Activated naive CD4-positive, alpha-beta T cell treated with anti-CD3 and anti-CD28 coated beads for 36 hours (primary cell): ENCODE measurements at regions not wholly inside any gene's neighbourhood (a gene's known extent, or its start where the extent isn't known, plus 50 kb on each side); places are given as distances from the start of the nearest gene placed in this dataset.

Experiments
- CTCF ChIA-PET: fragments of 350-600 bp; sonication (Branson Sonifier 250); formaldehyde crosslinking; loops from one replicate; lab custom pipeline; 2021; ENCODE audit warnings: antibody characterized with exemption; lab: Charles Lee
- DNase-seq: peaks from one replicate; pipeline ENCODE4 v3.0.0-alpha.2; 2020
- H3K27ac Mint-ChIP-seq: one replicate; pipeline ENCODE4 v1.8.0; 2021; ENCODE audit warnings: mild to moderate bottlenecking, mixed read lengths
- H3K27me3 Mint-ChIP-seq: one replicate; pipeline ENCODE4 v1.8.0; 2021; ENCODE audit warnings: low read depth, mixed read lengths
- H3K36me3 Mint-ChIP-seq: one replicate; pipeline ENCODE4 v1.8.0; 2021; ENCODE audit warnings: low read depth, mixed read lengths
- H3K4me1 Mint-ChIP-seq: one replicate; pipeline ENCODE4 v1.8.0; 2021; ENCODE audit warnings: low read depth, mixed read lengths
- H3K4me3 Mint-ChIP-seq: one replicate; pipeline ENCODE4 v1.8.0; 2021; ENCODE audit warnings: mild to moderate bottlenecking, moderate library complexity, mixed read lengths
- H3K9me3 Mint-ChIP-seq: one replicate; pipeline ENCODE4 v1.8.0; 2021; ENCODE audit warnings: mixed read lengths
- intact Hi-C: fragments of 100-400 bp; cut with micrococcal nuclease; formaldehyde crosslinking; loops from one replicate; pipeline ENCODE4 v1.15.1; 2023

DNA sequence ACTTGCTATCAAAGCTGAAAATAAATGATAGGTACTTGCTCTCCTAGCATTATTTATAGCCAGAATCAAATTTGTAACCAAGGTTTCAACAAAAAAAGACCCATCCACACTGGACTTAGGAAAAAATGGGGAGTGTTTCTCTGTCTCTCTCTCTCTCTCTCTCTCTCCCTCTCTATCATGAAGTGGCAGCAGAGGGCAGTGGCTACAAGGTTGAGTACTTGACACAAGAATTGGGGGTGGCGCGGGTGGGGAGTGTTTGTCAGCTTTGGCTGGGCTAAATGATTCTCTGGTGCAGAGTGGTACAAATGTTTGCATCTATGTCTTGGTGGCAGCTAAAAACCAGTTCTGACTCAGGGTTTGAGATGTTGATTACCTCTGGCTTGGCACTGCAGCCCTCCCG, 85.0 kb downstream of the RBM43 start:
- no peak overlapping the region for H3K27ac Mint-ChIP-seq
- no peak for DNase-seq
- CTCF ChIA-PET = no interaction called here
- H3K27me3 Mint-ChIP-seq = peaks cover 11% of the 10 kb centered on the region
- no peak overlapping the region for H3K4me3 Mint-ChIP-seq
- no peaks in the 10 kb centered on the region for H3K9me3 Mint-ChIP-seq
- no peaks in the 10 kb centered on the region for H3K4me1 Mint-ChIP-seq
- no peaks in the 10 kb centered on the region for H3K36me3 Mint-ChIP-seq
- intact Hi-C loops = no loop called here

DNA sequence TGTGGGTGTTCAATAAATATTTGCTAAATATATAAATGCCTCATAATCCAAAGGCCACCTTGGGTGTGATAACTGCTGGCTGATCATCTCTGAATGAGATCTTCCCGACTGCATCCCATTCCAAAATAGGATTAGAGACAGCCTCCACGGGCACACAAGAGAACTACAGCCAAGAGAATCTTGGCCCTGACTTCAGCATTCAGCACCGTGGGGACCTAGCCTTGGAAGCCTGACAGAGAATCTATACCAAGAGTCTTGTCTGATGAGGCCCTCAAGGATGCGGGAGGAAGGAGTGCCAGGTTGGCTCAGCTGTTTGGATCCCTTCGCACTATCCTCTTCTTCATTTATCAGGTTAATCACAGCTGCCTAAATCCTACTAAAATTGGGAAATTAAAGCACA, 85.8 kb downstream of the RBM43 start:
- Mint-ChIP-seq H3K27ac (no peak overlapping the region), H3K27me3 (peaks cover 8% of the 10 kb centered on the region), H3K4me1 (no peaks in the 10 kb centered on the region), H3K9me3 (no peaks in the 10 kb centered on the region), H3K4me3 (no peak overlapping the region), H3K36me3 (no peaks in the 10 kb centered on the region)
- intact Hi-C loops = no loop called here
- DNase-seq = no peak
- CTCF ChIA-PET = no interaction called here

DNA sequence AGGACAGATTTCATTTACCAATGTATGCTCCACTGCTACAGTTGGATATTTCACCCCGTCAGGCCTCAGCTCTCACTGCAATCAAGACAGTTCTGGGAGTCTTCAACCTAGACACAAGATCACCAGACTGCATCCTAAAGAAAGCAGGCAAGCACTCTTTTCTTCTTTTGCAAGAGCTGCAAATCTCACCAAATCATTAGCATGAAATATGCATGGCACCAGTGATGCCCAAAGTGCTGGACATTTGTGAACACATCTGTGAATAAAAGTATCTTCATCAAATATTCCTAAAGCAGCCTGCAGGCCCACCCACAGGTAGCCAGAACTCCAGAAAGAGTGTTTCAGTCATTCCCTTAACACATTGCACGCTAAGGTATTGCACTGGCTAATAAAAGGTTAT, 87.5 kb downstream of the RBM43 start:
- Mint-ChIP-seq H3K27me3 (peaks cover 3% of the 10 kb centered on the region), H3K4me3 (no peak overlapping the region), H3K9me3 (no peaks in the 10 kb centered on the region), H3K4me1 (no peaks in the 10 kb centered on the region), H3K36me3 (no peaks in the 10 kb centered on the region), H3K27ac (no peak overlapping the region)
- intact Hi-C loops = no loop called here
- CTCF ChIA-PET = no interaction called here
- DNase-seq = no peak

DNA sequence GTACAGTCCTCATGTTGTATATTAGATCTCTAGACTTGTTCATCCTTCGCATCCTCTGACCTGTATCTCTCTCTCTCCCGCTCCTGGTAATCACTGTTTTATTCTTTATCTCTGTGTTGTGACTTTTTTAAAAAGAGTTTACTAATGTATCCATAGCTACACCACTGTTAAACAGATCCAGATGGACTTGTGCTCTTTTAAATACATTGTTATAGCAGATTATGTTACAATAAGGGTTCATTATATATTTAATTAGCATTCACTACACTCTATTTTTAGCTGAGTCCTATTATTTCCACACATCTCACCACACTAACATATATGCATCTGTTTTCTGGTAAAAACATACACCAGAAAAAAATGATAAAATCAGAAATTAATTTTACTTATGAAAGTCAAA, 90.5 kb downstream of the RBM43 start:
- DNase-seq = no peak
- no peaks in the 10 kb centered on the region for H3K4me1 Mint-ChIP-seq
- no peak overlapping the region for H3K4me3 Mint-ChIP-seq
- no peaks in the 10 kb centered on the region for H3K36me3 Mint-ChIP-seq
- CTCF ChIA-PET = no interaction called here
- intact Hi-C loops = no loop called here
- H3K27me3 Mint-ChIP-seq = peaks cover 3% of the 10 kb centered on the region
- H3K27ac Mint-ChIP-seq = no peak overlapping the region
- H3K9me3 Mint-ChIP-seq = no peaks in the 10 kb centered on the region

DNA sequence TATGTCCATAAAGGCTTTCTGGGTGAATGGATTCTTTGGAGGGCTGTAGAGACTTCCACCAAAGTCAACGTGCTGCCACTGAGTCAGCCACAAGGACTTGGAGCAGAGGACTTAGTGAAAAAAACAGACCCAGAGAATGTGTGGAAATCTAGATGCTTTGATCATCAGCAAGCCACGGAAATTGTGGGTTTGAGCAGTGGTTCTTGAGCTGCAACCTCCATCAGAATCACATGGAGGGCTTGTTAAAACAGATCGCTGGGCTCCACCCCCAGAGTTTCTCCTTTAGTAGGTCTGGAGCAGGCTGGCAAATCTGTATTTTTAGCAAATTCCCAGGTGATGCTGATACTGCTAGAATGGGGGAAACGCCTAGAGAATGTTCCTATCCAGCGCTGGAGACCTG, 95.3 kb downstream of the RBM43 start:
- Mint-ChIP-seq H3K4me3 (no peak overlapping the region), H3K27ac (no peak overlapping the region), H3K4me1 (no peaks in the 10 kb centered on the region), H3K27me3 (peaks cover 6% of the 10 kb centered on the region), H3K9me3 (no peaks in the 10 kb centered on the region), H3K36me3 (no peaks in the 10 kb centered on the region)
- no peak for DNase-seq
- CTCF ChIA-PET = no interaction called here
- intact Hi-C loops = no loop called here

DNA sequence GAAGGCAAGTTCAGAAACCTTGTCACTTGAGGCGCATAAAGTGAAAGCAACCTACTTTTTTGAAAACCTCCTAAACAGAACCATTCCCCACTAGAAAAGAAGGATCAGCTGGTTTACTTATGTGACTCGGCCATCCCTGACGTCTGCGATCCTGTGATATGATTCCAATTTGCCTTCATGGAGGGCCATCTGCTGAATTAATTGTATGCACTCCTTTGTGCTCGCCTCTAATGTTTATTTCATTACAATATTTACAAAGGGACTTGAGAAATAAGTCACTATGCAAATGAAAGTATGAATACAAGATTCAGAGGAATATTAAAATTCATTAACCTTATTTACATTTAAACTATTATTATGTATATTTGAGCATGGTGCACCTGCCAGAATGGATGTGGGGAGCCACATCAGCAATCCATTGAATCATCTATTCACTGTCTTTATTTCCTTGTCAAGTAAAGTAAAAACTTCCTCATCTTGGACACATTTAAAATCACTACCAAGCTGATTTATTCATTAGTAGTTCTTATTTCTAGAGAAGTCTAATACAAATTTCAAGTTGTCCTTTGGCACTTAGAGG, 96.5 kb downstream of the RBM43 start:
- Mint-ChIP-seq H3K36me3 (no peaks in the 10 kb centered on the region), H3K4me1 (no peaks in the 10 kb centered on the region), H3K4me3 (no peak overlapping the region), H3K9me3 (no peaks in the 10 kb centered on the region), H3K27me3 (peaks cover 6% of the 10 kb centered on the region), H3K27ac (no peak overlapping the region)
- intact Hi-C loops = no loop called here
- CTCF ChIA-PET = no interaction called here
- no peak for DNase-seq

DNA sequence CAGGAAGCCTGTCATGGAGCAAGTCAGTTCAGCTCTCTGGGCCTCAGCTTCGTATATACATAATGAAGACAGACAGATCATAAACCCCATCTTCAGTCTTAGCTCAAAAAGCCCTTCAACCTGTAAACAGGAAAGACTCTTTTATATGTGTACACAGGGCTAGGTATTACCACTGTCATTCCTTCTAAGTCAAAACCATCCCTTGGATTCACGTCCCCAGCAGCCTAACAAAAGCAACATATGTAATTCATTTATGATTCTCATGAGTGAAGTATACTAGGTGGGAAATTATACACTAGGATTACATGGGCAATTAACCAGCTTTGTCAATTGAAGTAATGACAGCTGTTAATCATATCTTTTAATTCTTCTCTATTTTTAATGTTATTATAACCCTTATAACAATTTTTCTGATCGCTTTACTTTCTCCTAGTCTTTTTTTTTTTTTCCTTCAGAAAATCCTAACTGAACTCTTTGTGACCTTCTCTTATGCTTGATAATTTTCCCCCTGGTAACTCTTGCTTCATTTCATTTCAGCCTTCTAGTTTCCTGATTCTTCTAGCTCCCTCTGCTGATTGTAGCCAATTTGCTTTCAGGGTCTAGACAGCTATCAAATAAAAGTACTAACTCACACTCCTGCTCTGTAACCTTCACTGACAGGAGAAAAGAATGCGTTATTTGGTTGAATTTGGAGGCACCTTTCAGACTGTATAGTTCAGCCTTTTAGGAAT, 99.7 kb downstream of the RBM43 start:
- Mint-ChIP-seq H3K4me1 (no peaks in the 10 kb centered on the region), H3K27me3 (peaks cover 7% of the 10 kb centered on the region), H3K27ac (no peak overlapping the region), H3K36me3 (no peaks in the 10 kb centered on the region), H3K4me3 (no peak overlapping the region), H3K9me3 (no peaks in the 10 kb centered on the region)
- no peak for DNase-seq
- CTCF ChIA-PET = no interaction called here
- intact Hi-C loops = no loop called here

DNA sequence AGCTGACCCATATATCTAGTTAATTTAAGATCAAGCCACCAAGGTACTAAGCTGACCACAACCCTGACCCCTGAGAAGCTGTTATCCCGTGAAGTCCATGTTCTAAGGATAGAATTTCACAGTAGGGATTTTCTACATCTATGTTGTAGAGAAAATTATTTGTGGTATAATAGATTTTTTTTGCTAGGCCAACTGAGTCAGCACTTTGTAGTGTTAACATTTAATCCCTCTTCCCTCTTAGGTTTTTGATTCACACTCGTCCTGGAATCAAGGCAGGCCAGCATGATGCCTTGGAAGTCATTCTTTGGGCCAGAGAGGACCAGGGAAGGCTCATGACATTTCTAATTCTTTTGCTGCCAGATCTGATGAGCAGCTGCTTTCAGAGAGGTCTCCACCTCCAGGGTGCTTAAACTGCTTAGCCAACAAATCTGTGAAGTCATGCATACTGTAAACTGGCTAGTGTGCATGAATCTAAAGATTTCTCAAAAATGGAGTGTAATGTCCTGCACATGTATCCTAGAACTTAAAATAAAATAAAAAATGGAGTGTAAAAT, 102.5 kb downstream of the RBM43 start:
- CTCF ChIA-PET = no interaction called here
- intact Hi-C loops = no loop called here
- no peak overlapping the region for H3K27ac Mint-ChIP-seq
- no peak overlapping the region for H3K4me3 Mint-ChIP-seq
- H3K9me3 Mint-ChIP-seq = no peaks in the 10 kb centered on the region
- DNase-seq = no peak
- no peaks in the 10 kb centered on the region for H3K4me1 Mint-ChIP-seq
- H3K36me3 Mint-ChIP-seq = no peaks in the 10 kb centered on the region
- H3K27me3 Mint-ChIP-seq = peaks cover 15% of the 10 kb centered on the region

DNA sequence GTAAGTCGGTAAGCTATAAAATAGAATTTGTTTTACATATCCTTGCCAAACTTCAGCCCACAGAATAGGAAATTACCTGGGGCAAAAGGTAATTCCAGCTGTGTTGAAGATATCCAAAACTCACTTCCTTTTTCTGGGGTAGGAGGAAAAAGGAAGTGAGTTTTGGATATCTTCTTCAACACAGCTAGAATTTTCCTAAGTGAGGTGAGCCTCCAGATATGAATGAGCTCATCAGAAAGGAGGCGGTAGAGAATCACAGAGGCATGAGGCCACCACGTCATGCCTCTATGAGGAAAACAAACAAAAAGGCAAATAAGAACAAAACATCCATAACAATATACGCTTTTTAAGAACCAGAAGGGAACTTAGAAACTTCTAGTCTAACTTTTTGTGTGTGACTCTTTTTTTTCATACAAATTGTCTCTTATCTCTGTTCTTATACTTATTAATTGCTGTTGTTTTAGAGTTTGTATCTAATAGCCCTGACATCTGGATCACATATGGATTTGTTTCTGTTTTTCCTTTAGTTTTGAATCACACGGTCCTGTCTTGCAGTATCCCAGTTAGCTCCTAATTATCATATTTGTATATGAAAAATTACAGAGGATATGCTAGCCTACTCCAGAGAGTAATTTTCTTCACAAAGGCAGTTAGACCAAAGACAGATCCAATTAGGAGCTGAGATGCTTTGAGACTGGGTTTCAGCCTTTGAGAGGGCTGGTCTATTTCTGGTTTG, 104.5 kb downstream of the RBM43 start:
- peaks cover 16% of the 10 kb centered on the region for H3K27me3 Mint-ChIP-seq
- DNase-seq = no peak
- CTCF ChIA-PET = interaction anchor here (0.6 kb wide), 2 partner anchors 84 to 149 kb away, joined by 3 read pairs; no protein-coding TSS in a partner anchor
- H3K4me1 Mint-ChIP-seq = no peaks in the 10 kb centered on the region
- H3K36me3 Mint-ChIP-seq = no peaks in the 10 kb centered on the region
- intact Hi-C loops = no loop called here
- H3K4me3 Mint-ChIP-seq = no peak overlapping the region
- no peak overlapping the region for H3K27ac Mint-ChIP-seq
- H3K9me3 Mint-ChIP-seq = no peaks in the 10 kb centered on the region

DNA sequence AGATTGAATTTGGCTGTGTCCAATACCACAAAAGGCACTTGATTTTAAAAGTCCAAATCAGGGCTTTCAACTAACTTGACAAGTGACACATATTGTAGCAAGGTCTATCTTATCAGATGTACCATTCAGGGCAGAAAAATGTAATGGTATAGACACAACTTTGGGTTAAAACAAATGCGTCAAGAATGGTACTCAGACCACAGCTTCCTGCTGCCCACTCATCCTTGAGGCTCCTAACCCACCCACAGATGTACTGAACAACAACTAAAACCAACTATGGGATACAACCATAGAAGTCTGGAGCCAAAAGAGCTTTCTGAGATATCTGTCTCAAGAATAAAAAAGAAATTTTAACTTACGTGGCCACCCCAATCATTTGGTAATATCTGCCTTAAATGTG, 105.2 kb downstream of the RBM43 start:
- intact Hi-C loops = no loop called here
- Mint-ChIP-seq H3K36me3 (no peaks in the 10 kb centered on the region), H3K27me3 (peaks cover 19% of the 10 kb centered on the region), H3K9me3 (no peaks in the 10 kb centered on the region), H3K4me3 (no peak overlapping the region), H3K4me1 (no peaks in the 10 kb centered on the region), H3K27ac (no peak overlapping the region)
- CTCF ChIA-PET = interaction anchor here (0.6 kb wide), 1 partner anchor 148 kb away, joined by 3 read pairs; no protein-coding TSS in a partner anchor
- no peak for DNase-seq

DNA sequence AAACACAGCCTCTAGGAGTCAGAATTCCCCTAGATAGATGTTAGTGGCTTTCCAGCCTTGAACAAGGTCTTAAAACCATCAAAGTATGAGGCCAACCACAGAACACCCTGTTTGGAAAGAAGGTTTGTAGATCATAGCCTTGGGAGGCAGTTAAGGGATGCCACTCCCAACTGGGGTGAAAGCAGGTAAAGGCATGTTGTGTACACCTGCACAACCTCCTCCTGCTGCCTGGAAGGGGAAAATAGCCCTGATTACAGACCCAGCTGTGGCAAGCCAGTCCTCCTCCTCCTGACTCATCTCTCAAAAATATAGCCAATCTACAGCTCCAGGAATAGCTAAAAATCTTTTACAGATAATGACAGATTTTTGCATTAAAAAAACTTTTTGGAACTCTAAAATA, 108.1 kb downstream of the RBM43 start:
- peaks cover 24% of the 10 kb centered on the region for H3K27me3 Mint-ChIP-seq

DNA sequence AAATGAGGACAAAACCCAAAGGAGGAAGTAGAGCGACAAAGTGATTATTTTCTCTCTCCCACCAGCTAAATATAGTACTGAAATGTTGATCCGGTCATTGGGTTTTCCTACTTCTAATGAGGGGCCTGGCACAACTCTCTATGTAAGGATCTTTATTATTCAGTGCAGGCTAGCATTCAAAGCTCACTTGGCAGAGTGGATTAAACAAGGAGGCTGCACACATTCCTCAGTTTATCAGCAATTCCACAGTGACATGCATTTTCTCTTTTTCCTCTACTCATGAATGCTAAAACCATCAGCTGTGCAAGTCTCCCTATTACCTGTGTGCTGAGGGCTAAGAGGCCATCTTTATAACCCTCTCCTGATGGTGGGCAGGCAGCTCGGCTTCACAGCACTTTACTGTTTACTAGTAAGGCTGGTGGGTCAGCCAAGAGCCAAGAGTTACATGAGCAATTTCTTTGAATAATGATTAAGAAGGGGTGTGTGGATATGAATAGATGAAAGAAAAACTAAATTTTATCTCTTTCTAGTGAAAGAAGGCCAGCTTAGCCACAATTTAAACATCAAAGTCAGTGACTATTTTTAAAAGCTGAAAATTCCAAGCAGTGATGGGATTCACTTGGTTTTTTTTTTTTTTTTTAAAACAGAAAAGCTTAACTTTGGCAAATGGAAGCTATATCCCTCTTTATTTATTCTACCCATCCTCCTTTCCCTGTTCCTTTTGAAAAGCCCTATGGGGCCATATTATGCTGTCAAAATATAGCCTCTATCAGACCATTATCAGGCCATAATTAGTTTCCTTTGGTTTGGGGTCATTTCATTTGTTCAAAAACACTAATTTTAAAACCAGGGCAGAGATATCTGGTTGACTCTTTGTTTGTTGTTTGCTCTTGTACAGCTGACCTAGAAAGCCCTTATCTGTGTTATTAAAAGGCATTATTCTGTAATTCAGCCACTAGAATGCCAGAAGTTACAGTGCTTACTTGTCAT, 111.0 kb downstream of the RBM43 start:
- Mint-ChIP-seq H3K4me1 (no peaks in the 10 kb centered on the region), H3K36me3 (no peaks in the 10 kb centered on the region), H3K4me3 (no peak overlapping the region), H3K27me3 (peaks cover 19% of the 10 kb centered on the region), H3K27ac (no peak overlapping the region), H3K9me3 (no peaks in the 10 kb centered on the region)
- CTCF ChIA-PET = interaction anchor here (0.6 kb wide), 1 partner anchor 110 kb away, joined by 3 read pairs; no protein-coding TSS in a partner anchor
- intact Hi-C loops = no loop called here
- DNase-seq = no peak

More for the DNA sequence above, 108.1 kb downstream of the RBM43 start:
- H3K4me3 Mint-ChIP-seq = no peak overlapping the region
- H3K36me3 Mint-ChIP-seq = no peaks in the 10 kb centered on the region
- H3K9me3 Mint-ChIP-seq = no peaks in the 10 kb centered on the region
- DNase-seq = no peak
- intact Hi-C loops = no loop called here
- no peak overlapping the region for H3K27ac Mint-ChIP-seq
- H3K4me1 Mint-ChIP-seq = no peaks in the 10 kb centered on the region
- CTCF ChIA-PET = no interaction called here
